ENCODE measurements at regions not wholly inside any gene's neighbourhood (a gene's known extent, or its start where the extent isn't known, plus 50 kb on each side); places are given as distances from the start of the nearest gene placed in this dataset.
"Not testable (repeated sequence)": the region's sequence is repeated elsewhere in the genome, so short reads cannot be mapped to it uniquely, and the experiment has no call there.

GRCh38 chr6:125586074-125586473 is 163.4 kb upstream of the HEY2 start:
- H4K20me1 ChIP-seq (ENCODE audit: insufficient read depth, low read length, poor library complexity, severe bottlenecking), result no peaks in the 10 kb centered on the region
- no peaks in the 10 kb centered on the region for H3K9me2 ChIP-seq (replicated peaks; ENCODE audit: low read depth, low read length)
- H3K36me3 ChIP-seq (ENCODE audit: insufficient read depth, low read length), result no peaks in the 10 kb centered on the region
- H3K9me3 ChIP-seq (ENCODE audit: insufficient read depth, low read depth, low read length), result no peaks in the 10 kb centered on the region
- no peaks in the 10 kb centered on the region for H3K27me3 ChIP-seq (ENCODE audit: insufficient read depth, low read length, poor library complexity, severe bottlenecking)
- H3K4me3 ChIP-seq (ENCODE audit: low read length, poor library complexity, severe bottlenecking), result no peak overlapping the region
- H3K9ac ChIP-seq (ENCODE audit: low read depth, low read length, poor library complexity, severe bottlenecking), result no peak overlapping the region
- no peaks in the 10 kb centered on the region for H3K4me1 ChIP-seq (ENCODE audit: insufficient read depth, low read length, poor library complexity, severe bottlenecking)
- TF ChIP-seq EZH2phosphoT487 (IDR thresholded peaks at IDR 0.05; ENCODE audit: borderline replicate concordance), result no peak
- TF ChIP-seq CTCF (conservative IDR thresholded peaks at IDR 0.05; ENCODE audit: low read length), result no peak
- no peaks in the 10 kb centered on the region for H3F3A ChIP-seq (ENCODE audit: low read depth)
- no peak overlapping the region for H2AFZ ChIP-seq (ENCODE audit: low read length)
- no peaks in the 10 kb centered on the region for H3K79me2 ChIP-seq (ENCODE audit: insufficient read depth, low read length)
- no peak overlapping the region for H3K4me2 ChIP-seq (ENCODE audit: low read depth, low read length, poor library complexity, severe bottlenecking)

- Histone ChIP-seq H3K4me1 (ENCODE audit: insufficient read depth, low read length, poor library complexity, severe bottlenecking) (no peaks in the 10 kb centered on the region), H3K9ac (ENCODE audit: low read depth, low read length, poor library complexity, severe bottlenecking) (no peak overlapping the region), H3K4me2 (ENCODE audit: low read depth, low read length, poor library complexity, severe bottlenecking) (no peak overlapping the region), H3K9me2 (replicated peaks; ENCODE audit: low read depth, low read length) (no peaks in the 10 kb centered on the region), H2AFZ (ENCODE audit: low read length) (no peak overlapping the region), H3K36me3 (ENCODE audit: insufficient read depth, low read length) (no peaks in the 10 kb centered on the region), H3K9me3 (ENCODE audit: insufficient read depth, low read depth, low read length) (no peaks in the 10 kb centered on the region), H3F3A (ENCODE audit: low read depth) (no peaks in the 10 kb centered on the region), H3K4me3 (ENCODE audit: low read length, poor library complexity, severe bottlenecking) (no peak overlapping the region), H3K27me3 (ENCODE audit: insufficient read depth, low read length, poor library complexity, severe bottlenecking) (no peaks in the 10 kb centered on the region), H4K20me1 (ENCODE audit: insufficient read depth, low read length, poor library complexity, severe bottlenecking) (no peaks in the 10 kb centered on the region), H3K79me2 (ENCODE audit: insufficient read depth, low read length) (no peaks in the 10 kb centered on the region)
- TF ChIP-seq EZH2phosphoT487 (IDR thresholded peaks at IDR 0.05; ENCODE audit: borderline replicate concordance), result no peak
- TF ChIP-seq CTCF (conservative IDR thresholded peaks at IDR 0.05; ENCODE audit: low read length), result no peak
Measured at GRCh38 chr6:125586605-125587004, 162.8 kb upstream of the HEY2 start.

- Histone ChIP-seq H3K9me2 (replicated peaks; ENCODE audit: low read depth, low read length) (no peaks in the 10 kb centered on the region), H3K4me1 (ENCODE audit: insufficient read depth, low read length, poor library complexity, severe bottlenecking) (no peaks in the 10 kb centered on the region), H3K4me3 (ENCODE audit: low read length, poor library complexity, severe bottlenecking) (no peak overlapping the region)
Measured at GRCh38 chr6:125587666-125588632, 161.5 kb upstream of the HEY2 start.

GRCh38 chr6:125591796-125592195 is 157.6 kb upstream of the HEY2 start:
- not testable (repeated sequence) for H4K20me1 ChIP-seq (ENCODE audit: insufficient read depth, low read length, poor library complexity, severe bottlenecking); H3K79me2 ChIP-seq (ENCODE audit: insufficient read depth, low read length); H3K4me3 ChIP-seq (ENCODE audit: low read length, poor library complexity, severe bottlenecking); H3K4me2 ChIP-seq (ENCODE audit: low read depth, low read length, poor library complexity, severe bottlenecking); H3K4me1 ChIP-seq (ENCODE audit: insufficient read depth, low read length, poor library complexity, severe bottlenecking); H3K9ac ChIP-seq (ENCODE audit: low read depth, low read length, poor library complexity, severe bottlenecking); H3K9me3 ChIP-seq (ENCODE audit: insufficient read depth, low read depth, low read length); H2AFZ ChIP-seq (ENCODE audit: low read length); H3F3A ChIP-seq (ENCODE audit: low read depth); H3K27me3 ChIP-seq (ENCODE audit: insufficient read depth, low read length, poor library complexity, severe bottlenecking); H3K36me3 ChIP-seq (ENCODE audit: insufficient read depth, low read length); H3K9me2 ChIP-seq (replicated peaks; ENCODE audit: low read depth, low read length)

More at GRCh38 chr6:125587666-125588632, 161.5 kb upstream of the HEY2 start:
- Histone ChIP-seq H3K79me2 (ENCODE audit: insufficient read depth, low read length) (no peaks in the 10 kb centered on the region), H3K9me3 (ENCODE audit: insufficient read depth, low read depth, low read length) (no peaks in the 10 kb centered on the region), H3F3A (ENCODE audit: low read depth) (no peaks in the 10 kb centered on the region), H3K27me3 (ENCODE audit: insufficient read depth, low read length, poor library complexity, severe bottlenecking) (no peaks in the 10 kb centered on the region), H2AFZ (ENCODE audit: low read length) (no peak overlapping the region), H3K9ac (ENCODE audit: low read depth, low read length, poor library complexity, severe bottlenecking) (no peak overlapping the region), H3K4me2 (ENCODE audit: low read depth, low read length, poor library complexity, severe bottlenecking) (no peak overlapping the region), H4K20me1 (ENCODE audit: insufficient read depth, low read length, poor library complexity, severe bottlenecking) (no peaks in the 10 kb centered on the region), H3K36me3 (ENCODE audit: insufficient read depth, low read length) (no peaks in the 10 kb centered on the region)
- TF ChIP-seq CTCF (conservative IDR thresholded peaks at IDR 0.05; ENCODE audit: low read length) (no peak), EZH2phosphoT487 (IDR thresholded peaks at IDR 0.05; ENCODE audit: borderline replicate concordance) (no peak)

All from Loucy (cell line).